Loucy (cell line): ENCODE measurements at regions not wholly inside any gene's neighbourhood (a gene's known extent, or its start where the extent isn't known, plus 50 kb on each side); places are given as distances from the start of the nearest gene placed in this dataset.
A peak's percentile ranks its signal among the peaks of the same experiment; 100 is the strongest.

Source experiments
- H2AFZ ChIP-seq: fragments of 200-600 bp; sonication (generic); 2 replicates; pipeline ENCODE4 v1.6.0; 2016; ENCODE audit warnings: antibody characterized with exemption, mild to moderate bottlenecking, low read length, moderate library complexity
- H3F3A ChIP-seq: fragments of 200-600 bp; 2 replicates; pipeline ENCODE4 v1.6.0; 2016; ENCODE audit warnings: antibody characterized with exemption, low read depth, mild to moderate bottlenecking
- H3K27me3 ChIP-seq: fragments of 200-600 bp; sonication (generic); 2 replicates; pipeline ENCODE4 v1.6.1; 2014; ENCODE audit warnings: low read length, mild to moderate bottlenecking; ENCODE audit not compliant: insufficient read depth, poor library complexity, severe bottlenecking
- H3K36me3 ChIP-seq: fragments of 200-600 bp; sonication (generic); 2 replicates; pipeline ENCODE4 v1.6.1; 2016; ENCODE audit warnings: low read length; ENCODE audit not compliant: insufficient read depth
- H3K4me1 ChIP-seq: fragments of 200-600 bp; sonication (generic); 2 replicates; pipeline ENCODE4 v1.5.1; 2014; ENCODE audit warnings: low read length, mild to moderate bottlenecking; ENCODE audit not compliant: insufficient read depth, poor library complexity, severe bottlenecking
- H3K4me2 ChIP-seq: fragments of 200-600 bp; sonication (generic); 2 replicates; pipeline ENCODE4 v1.6.0; 2014; ENCODE audit warnings: antibody characterized with exemption, low read length, low read depth, mild to moderate bottlenecking; ENCODE audit not compliant: poor library complexity, severe bottlenecking
- H3K4me3 ChIP-seq: fragments of 200-600 bp; sonication (generic); 2 replicates; pipeline ENCODE4 v1.5.1; 2014; ENCODE audit warnings: low read length, mild to moderate bottlenecking, mixed read lengths; ENCODE audit not compliant: poor library complexity, severe bottlenecking
- H3K79me2 ChIP-seq: fragments of 200-600 bp; sonication (generic); 2 replicates; pipeline ENCODE4 v1.6.1; 2014; ENCODE audit warnings: low read length; ENCODE audit not compliant: insufficient read depth
- H3K9ac ChIP-seq: fragments of 200-600 bp; sonication (generic); 2 replicates; pipeline ENCODE4 v1.6.0; 2014; ENCODE audit warnings: mild to moderate bottlenecking, low read depth, low read length, moderate library complexity; ENCODE audit not compliant: poor library complexity, severe bottlenecking
- H3K9me2 ChIP-seq: fragments of 200-600 bp; sonication (generic); replicated peaks from 2 replicates; pipeline ENCODE4 v1.6.1; 2016; ENCODE audit warnings: low read depth, low read length, mixed read lengths
- H3K9me3 ChIP-seq: fragments of 200-600 bp; sonication (generic); 2 replicates; pipeline ENCODE4 v1.6.1; 2014; ENCODE audit warnings: mild to moderate bottlenecking, antibody characterized with exemption, low read length, low read depth; ENCODE audit not compliant: insufficient read depth
- H4K20me1 ChIP-seq: fragments of 200-600 bp; sonication (generic); 2 replicates; pipeline ENCODE4 v1.6.0; 2014; ENCODE audit warnings: antibody characterized with exemption, low read length, mild to moderate bottlenecking; ENCODE audit not compliant: insufficient read depth, poor library complexity, severe bottlenecking
- CTCF ChIP-seq: fragments of 200-600 bp; sonication (generic); conservative IDR thresholded peaks from 2 replicates; pipeline ENCODE4 v1.5.1; 2014; ENCODE audit warnings: mild to moderate bottlenecking, antibody characterized with exemption, low read length
- EZH2phosphoT487 ChIP-seq: fragments of 200-600 bp; IDR thresholded peaks from 2 replicates; pipeline ENCODE4 v1.6.1; 2018; ENCODE audit warnings: antibody characterized with exemption, mild to moderate bottlenecking, moderate library complexity, borderline replicate concordance

GRCh38 chr20:53736122-53736756 lies 142.6 kb upstream of the ZNF217 start:
- peak overlapping the region; percentile 64 for H3K4me2 ChIP-seq
- peak overlapping the region; percentile 53 for H2AFZ ChIP-seq
- peak overlapping the region; percentile 45 for H3K4me3 ChIP-seq
- H3K36me3 ChIP-seq, result no peaks in the 10 kb centered on the region
- TF ChIP-seq EZH2phosphoT487, result no peak
- TF ChIP-seq CTCF, result no peak
- H3K27me3 ChIP-seq, result no peaks in the 10 kb centered on the region
- H4K20me1 ChIP-seq, result no peaks in the 10 kb centered on the region
- H3K9me2 ChIP-seq, result no peaks in the 10 kb centered on the region
- H3K9ac ChIP-seq, result peak overlapping the region; percentile 37
- H3K79me2 ChIP-seq, result no peaks in the 10 kb centered on the region
- H3K9me3 ChIP-seq, result no peaks in the 10 kb centered on the region
- no peaks in the 10 kb centered on the region for H3F3A ChIP-seq
- peaks cover 43% of the 10 kb centered on the region for H3K4me1 ChIP-seq

GRCh38 chr20:53735536-53736050 lies 142.0 kb upstream of the ZNF217 start:
- H3K4me3 ChIP-seq, result no peak overlapping the region
- no peaks in the 10 kb centered on the region for H3K9me2 ChIP-seq
- no peaks in the 10 kb centered on the region for H3F3A ChIP-seq
- H3K4me1 ChIP-seq, result peaks cover 41% of the 10 kb centered on the region
- no peaks in the 10 kb centered on the region for H3K79me2 ChIP-seq
- no peaks in the 10 kb centered on the region for H3K9me3 ChIP-seq
- H3K4me2 ChIP-seq, result peak overlapping the region; percentile 3
- no peak for TF ChIP-seq EZH2phosphoT487
- no peak for TF ChIP-seq CTCF
- peak overlapping the region; percentile 37 for H3K9ac ChIP-seq
- peak overlapping the region; percentile 53 for H2AFZ ChIP-seq
- no peaks in the 10 kb centered on the region for H3K36me3 ChIP-seq
- H4K20me1 ChIP-seq, result no peaks in the 10 kb centered on the region
- no peaks in the 10 kb centered on the region for H3K27me3 ChIP-seq

DNA sequence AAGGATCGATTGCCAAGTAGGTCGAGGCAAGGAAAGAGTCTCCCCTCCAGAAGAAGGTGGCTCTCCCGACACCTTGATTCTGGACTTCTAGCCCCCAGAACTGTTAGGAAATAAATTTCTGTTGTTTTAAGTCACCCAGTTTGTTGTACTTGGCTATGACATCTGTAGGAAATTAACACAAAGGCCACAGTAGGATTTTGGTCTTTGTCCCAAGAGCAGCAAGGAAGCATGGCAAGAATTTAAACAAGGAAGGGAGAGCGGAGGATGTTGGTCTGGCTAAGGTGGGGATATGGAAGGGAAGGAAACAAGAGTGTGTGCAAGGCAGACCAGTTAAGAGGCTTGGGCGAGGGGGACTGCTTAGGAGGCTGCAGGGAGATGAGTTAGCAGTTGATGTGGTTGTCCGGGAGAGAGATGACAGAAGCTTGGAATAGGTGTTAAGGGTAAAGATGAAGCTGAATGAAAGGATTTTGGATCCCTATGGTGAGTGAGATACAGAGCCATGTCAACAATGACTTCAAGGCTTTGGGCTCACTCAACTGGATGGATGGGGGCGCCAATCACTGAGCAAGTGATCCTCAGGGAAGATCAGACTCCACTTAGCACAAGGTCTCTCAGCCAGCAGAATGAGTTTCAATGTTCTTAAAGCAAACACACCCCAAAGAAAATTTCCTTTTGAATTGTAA lies 140.5 kb upstream of the ZNF217 start:
- no peaks in the 10 kb centered on the region for H3K9me3 ChIP-seq
- TF ChIP-seq CTCF (no peak), EZH2phosphoT487 (no peak)
- no peak overlapping the region for H3K9ac ChIP-seq
- no peaks in the 10 kb centered on the region for H4K20me1 ChIP-seq
- no peak overlapping the region for H3K4me3 ChIP-seq
- no peaks in the 10 kb centered on the region for H3K79me2 ChIP-seq
- H3K36me3 ChIP-seq, result no peaks in the 10 kb centered on the region
- peaks cover 40% of the 10 kb centered on the region for H3K4me1 ChIP-seq
- no peak overlapping the region for H2AFZ ChIP-seq
- no peaks in the 10 kb centered on the region for H3K27me3 ChIP-seq
- H3K4me2 ChIP-seq, result no peak overlapping the region
- H3K9me2 ChIP-seq, result no peaks in the 10 kb centered on the region
- H3F3A ChIP-seq, result no peaks in the 10 kb centered on the region
